Activated CD4-positive, alpha-beta T cell treated with anti-CD3 and anti-CD28 coated beads, Interleukin-2, amount 10 ng/mL, durations not matched to agents 7 days and 5 days (primary cell): ENCODE measurements at regions not wholly inside any gene's neighbourhood (a gene's known extent, or its start where the extent isn't known, plus 50 kb on each side); places are given as distances from the start of the nearest gene placed in this dataset.

ENCODE experiments used
- CTCF ChIA-PET: fragments of 350-600 bp; sonication (Branson Sonifier 250); formaldehyde crosslinking; loops from one replicate; lab custom pipeline; 2021; ENCODE audit warnings: antibody characterized with exemption; lab: Charles Lee
- POLR2A ChIA-PET: fragments of 350-600 bp; sonication (Branson Sonifier 250); formaldehyde crosslinking; loops from one replicate; lab custom pipeline; 2021; ENCODE audit warnings: antibody characterized with exemption; lab: Charles Lee
- DNase-seq: peaks from one replicate; pipeline ENCODE4 v3.0.0-alpha.2; 2020
- H3K27ac Mint-ChIP-seq: one replicate; pipeline ENCODE4 v1.8.0; 2021; ENCODE audit warnings: mild to moderate bottlenecking, moderate library complexity, mixed read lengths
- H3K27me3 Mint-ChIP-seq: one replicate; pipeline ENCODE4 v1.8.0; 2021; ENCODE audit warnings: mixed read lengths
- H3K36me3 Mint-ChIP-seq: one replicate; pipeline ENCODE4 v1.8.0; 2021; ENCODE audit warnings: low read depth, mixed read lengths
- H3K4me1 Mint-ChIP-seq: one replicate; pipeline ENCODE4 v1.8.0; 2021; ENCODE audit warnings: mixed read lengths
- H3K4me3 Mint-ChIP-seq: one replicate; pipeline ENCODE4 v1.8.0; 2021; ENCODE audit warnings: mild to moderate bottlenecking, moderate library complexity, mixed read lengths
- H3K9me3 Mint-ChIP-seq: one replicate; pipeline ENCODE4 v1.8.0; 2021; ENCODE audit warnings: mixed read lengths

DNA sequence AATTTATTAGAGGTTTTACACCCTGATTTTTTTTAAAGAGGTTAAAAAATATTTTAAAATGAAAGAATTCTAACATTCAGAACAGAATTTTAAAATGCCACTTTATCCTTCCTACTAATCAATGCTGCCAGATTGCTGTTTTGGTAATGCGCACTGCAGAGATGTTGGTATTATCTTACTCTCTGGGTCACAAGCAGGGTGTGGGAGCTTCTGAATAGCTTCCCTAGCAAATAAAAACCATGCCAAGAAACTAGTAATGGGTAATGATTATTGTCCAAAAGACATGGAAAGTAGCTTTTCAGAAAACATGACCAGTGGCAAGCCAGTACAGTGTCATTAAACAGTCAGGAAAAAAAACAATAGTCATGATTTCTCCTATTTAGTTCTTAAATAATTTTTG is 205.4 kb downstream of the TPBG start:
- CTCF ChIA-PET: no interaction called here
- H3K9me3 Mint-ChIP-seq: no peaks in the 10 kb centered on the region
- no peaks in the 10 kb centered on the region for H3K36me3 Mint-ChIP-seq

DNA sequence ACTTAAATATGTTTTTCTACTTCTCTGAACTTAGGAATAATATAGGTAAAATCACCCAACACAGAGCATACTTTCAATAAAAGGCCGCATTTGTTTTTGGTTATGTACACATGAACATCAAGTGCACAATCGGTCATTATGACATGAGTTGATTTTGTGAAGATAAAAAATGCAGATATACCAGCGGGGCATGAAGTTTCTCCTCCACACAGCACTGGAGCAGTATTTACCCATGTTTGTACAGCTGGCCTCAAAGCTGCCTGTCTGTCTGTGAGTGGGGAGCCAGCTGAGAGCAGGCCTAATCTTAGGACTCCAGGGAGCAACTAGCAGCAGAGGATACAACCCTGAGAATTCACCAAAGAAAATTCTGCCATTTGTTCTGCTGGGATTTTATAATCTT is 206.5 kb downstream of the TPBG start:
- ChIA-PET POLR2A (no interaction called here), CTCF (no interaction called here)
- H3K27me3 Mint-ChIP-seq: no peaks in the 10 kb centered on the region
- H3K4me1 Mint-ChIP-seq: no peaks in the 10 kb centered on the region
- no peak overlapping the region for H3K4me3 Mint-ChIP-seq
- no peak overlapping the region for H3K27ac Mint-ChIP-seq
- DNase-seq: no peak
- H3K9me3 Mint-ChIP-seq: no peaks in the 10 kb centered on the region
- H3K36me3 Mint-ChIP-seq: no peaks in the 10 kb centered on the region

More for the DNA sequence above, 205.4 kb downstream of the TPBG start:
- H3K27ac Mint-ChIP-seq: no peak overlapping the region
- no peak for DNase-seq
- H3K27me3 Mint-ChIP-seq: no peaks in the 10 kb centered on the region
- POLR2A ChIA-PET: no interaction called here
- H3K4me1 Mint-ChIP-seq: no peaks in the 10 kb centered on the region
- no peak overlapping the region for H3K4me3 Mint-ChIP-seq

DNA sequence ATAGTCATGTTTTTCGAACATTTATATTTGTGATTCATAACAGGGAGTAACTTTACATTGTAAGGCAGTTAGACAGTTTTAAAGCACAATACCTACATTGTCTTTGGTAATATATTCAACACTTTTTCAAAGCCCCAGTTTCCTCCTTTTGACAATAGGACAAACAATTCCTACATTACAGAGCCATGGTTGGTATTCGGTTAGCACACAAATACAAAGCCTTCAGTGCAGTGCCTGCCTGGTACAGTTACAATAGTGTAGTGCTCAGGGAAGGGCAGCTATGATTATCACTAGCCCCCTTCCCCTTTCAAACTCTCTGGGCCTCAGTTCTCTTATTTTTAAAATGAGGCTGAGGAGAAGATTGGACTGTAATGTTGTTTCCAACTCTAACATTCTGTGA is 207.8 kb downstream of the TPBG start:
- no peak overlapping the region for H3K4me3 Mint-ChIP-seq
- H3K4me1 Mint-ChIP-seq: no peaks in the 10 kb centered on the region
- ChIA-PET POLR2A (no interaction called here), CTCF (no interaction called here)
- no peaks in the 10 kb centered on the region for H3K27me3 Mint-ChIP-seq
- H3K27ac Mint-ChIP-seq: no peak overlapping the region
- no peaks in the 10 kb centered on the region for H3K9me3 Mint-ChIP-seq
- no peaks in the 10 kb centered on the region for H3K36me3 Mint-ChIP-seq
- no peak for DNase-seq

DNA sequence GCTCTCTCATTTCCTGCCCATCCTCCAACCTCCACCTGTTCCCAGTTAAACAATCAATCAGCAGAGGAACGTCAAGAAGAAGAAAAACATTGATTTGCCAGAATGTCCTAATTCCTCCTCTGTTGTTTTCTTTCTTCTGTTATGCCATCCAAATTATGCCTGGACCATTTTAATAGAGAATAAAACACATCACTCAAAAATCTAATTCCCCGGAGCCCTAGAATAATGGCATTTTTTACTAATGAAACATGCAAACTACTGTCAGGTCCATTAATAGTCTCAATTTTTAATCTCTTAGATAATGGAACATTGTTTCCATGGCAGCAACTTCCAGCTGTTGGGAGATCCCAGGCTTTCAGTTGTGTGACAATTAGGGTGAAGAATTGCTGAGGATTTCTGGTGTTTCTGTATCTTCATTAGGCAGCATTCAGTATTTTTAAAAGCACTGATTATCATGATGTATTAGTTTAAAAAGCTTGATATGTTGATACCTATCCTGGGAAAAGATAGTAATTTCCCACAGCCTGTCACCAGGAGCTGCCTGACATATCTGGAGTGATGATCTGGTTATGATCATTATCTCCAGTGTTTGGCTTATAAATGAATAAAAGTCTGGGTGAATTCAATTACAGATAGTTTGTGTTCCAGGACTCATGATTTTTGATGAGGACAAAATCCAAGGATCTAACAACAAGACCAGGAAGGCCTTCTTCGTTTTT is 209.8 kb downstream of the TPBG start:
- Mint-ChIP-seq H3K9me3 (no peaks in the 10 kb centered on the region), H3K4me1 (no peaks in the 10 kb centered on the region), H3K27ac (no peak overlapping the region), H3K27me3 (no peaks in the 10 kb centered on the region), H3K4me3 (no peak overlapping the region), H3K36me3 (no peaks in the 10 kb centered on the region)
- ChIA-PET CTCF (no interaction called here), POLR2A (no interaction called here)
- no peak for DNase-seq

DNA sequence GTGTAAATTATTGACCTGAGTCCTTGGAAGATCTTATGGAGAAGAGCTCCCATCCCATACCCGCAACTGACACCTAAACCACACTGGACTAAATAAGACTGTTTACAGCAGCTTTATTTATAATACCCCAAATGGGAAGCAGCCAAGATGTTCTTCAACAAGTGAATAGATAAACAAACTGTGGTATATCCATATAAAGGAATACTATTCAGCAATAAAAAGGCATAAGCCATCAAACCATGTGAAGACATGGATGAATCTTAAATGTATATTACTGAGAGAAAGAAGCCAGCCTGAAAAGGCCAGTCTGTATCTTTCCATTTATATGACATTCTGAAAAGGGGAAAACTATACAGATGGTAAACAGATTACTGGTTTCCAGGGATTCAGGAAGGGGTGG is 212.7 kb downstream of the TPBG start:
- no peaks in the 10 kb centered on the region for H3K9me3 Mint-ChIP-seq
- H3K4me1 Mint-ChIP-seq: no peaks in the 10 kb centered on the region
- H3K27ac Mint-ChIP-seq: no peak overlapping the region
- H3K4me3 Mint-ChIP-seq: no peak overlapping the region
- ChIA-PET CTCF (no interaction called here), POLR2A (no interaction called here)
- H3K27me3 Mint-ChIP-seq: no peaks in the 10 kb centered on the region
- no peak for DNase-seq
- no peaks in the 10 kb centered on the region for H3K36me3 Mint-ChIP-seq

DNA sequence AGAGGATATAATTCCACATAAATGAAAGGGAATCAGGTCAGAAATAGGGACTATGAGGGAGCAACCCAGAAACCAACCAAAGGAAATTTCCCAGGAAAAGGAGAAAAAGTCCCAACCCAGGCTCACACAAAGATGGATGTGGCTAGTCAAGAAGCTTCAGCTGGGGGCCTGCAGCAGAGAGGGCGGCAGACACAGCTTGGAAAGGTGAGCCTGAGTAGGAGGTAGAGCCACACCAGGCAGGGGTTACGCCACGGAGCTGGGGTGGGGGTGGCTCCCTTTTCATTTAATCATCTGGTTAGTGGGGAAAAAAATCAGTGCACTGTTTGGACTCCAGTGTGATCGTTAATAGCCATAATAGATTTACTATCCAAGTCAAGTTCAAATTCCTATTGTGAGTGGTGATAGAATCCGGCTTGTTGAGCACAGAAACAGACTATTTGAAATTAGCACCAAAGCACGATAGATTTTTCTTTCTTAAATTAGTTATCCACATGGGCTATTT is 220.6 kb downstream of the TPBG start:
- no peak overlapping the region for H3K4me3 Mint-ChIP-seq
- POLR2A ChIA-PET: no interaction called here
- H3K27me3 Mint-ChIP-seq: no peaks in the 10 kb centered on the region
- CTCF ChIA-PET: no interaction called here
- H3K27ac Mint-ChIP-seq: no peak overlapping the region
- no peaks in the 10 kb centered on the region for H3K36me3 Mint-ChIP-seq
- no peak for DNase-seq
- H3K9me3 Mint-ChIP-seq: no peaks in the 10 kb centered on the region
- no peaks in the 10 kb centered on the region for H3K4me1 Mint-ChIP-seq

DNA sequence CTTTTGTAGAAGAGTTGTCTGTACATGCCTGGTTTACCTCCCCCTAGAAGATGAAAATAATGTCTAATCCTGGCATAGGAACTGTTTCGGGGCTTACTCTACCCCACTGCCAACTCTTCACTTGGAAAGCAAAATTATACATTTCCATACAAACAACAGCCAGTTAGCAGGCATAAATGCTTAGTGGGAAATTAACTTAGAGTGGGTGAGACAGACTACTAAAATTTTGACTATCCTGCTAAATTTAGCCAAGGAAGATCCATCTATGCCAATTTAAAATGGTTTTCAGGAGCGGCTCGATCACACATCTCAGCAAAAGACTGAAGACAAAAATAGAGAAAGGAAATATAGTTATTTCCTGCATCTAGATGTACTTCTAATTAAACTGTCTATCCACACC is 221.2 kb downstream of the TPBG start:
- ChIA-PET POLR2A (no interaction called here), CTCF (no interaction called here)
- H3K9me3 Mint-ChIP-seq: no peaks in the 10 kb centered on the region
- no peak for DNase-seq
- no peaks in the 10 kb centered on the region for H3K27me3 Mint-ChIP-seq
- H3K27ac Mint-ChIP-seq: no peak overlapping the region
- H3K4me1 Mint-ChIP-seq: no peaks in the 10 kb centered on the region
- H3K4me3 Mint-ChIP-seq: no peak overlapping the region
- no peaks in the 10 kb centered on the region for H3K36me3 Mint-ChIP-seq

DNA sequence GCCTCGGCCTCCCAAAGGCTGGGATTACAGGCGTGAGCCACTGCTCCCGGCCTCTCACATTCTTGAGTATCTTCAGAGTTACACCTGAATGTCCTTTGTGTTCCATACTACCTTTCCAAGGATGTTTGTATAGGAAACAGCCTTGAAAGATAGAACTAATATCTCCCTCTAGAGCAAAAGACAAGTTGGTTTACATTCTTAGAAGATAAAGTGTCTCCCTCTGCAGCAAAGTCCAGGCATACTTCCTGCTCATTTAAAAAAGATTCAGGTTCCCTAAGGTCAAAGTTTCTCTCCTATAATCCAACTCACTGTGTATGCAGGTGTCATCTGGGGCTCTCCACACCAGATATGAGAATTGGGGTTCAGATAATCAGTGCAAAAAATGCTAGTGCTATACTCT is 224.4 kb downstream of the TPBG start:
- Mint-ChIP-seq H3K9me3 (no peaks in the 10 kb centered on the region), H3K36me3 (no peaks in the 10 kb centered on the region), H3K27ac (no peak overlapping the region), H3K27me3 (no peaks in the 10 kb centered on the region), H3K4me1 (no peaks in the 10 kb centered on the region), H3K4me3 (no peak overlapping the region)
- DNase-seq: no peak
- POLR2A ChIA-PET: no interaction called here
- CTCF ChIA-PET: no interaction called here

DNA sequence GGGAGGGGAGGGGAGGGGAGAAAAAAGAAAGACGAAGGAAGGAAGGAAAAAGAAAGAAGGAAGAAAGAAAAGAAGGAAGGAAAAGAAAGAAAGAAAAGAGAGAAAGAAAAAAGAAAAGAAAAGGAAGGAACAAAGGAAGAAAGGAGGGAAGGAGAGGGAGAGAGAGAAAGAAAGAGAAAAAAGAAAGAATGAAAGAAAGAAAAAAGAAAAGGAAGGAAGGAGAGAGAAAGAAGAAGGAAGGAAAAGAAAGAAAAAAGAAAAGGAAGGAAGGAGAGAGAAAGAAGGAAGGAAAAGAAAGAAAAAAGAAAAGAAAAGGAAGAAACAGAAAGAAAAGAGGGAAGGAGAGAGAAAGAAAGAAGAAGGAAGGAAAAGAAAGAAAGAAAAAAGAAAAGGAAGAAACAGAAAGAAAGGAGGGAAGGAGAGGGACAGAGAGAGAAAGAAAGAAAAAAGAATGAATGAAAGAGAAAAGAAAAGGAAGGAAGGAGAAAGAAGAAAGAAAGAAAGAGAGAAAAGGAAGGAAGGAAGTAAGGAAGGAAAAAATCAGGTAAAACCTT is 225.3 kb downstream of the TPBG start:
- no peaks in the 10 kb centered on the region for H3K36me3 Mint-ChIP-seq
- H3K4me1 Mint-ChIP-seq: no peaks in the 10 kb centered on the region
- ChIA-PET POLR2A (no interaction called here), CTCF (no interaction called here)
- DNase-seq: no peak
- H3K27ac Mint-ChIP-seq: no peak overlapping the region
- H3K27me3 Mint-ChIP-seq: no peaks in the 10 kb centered on the region
- no peak overlapping the region for H3K4me3 Mint-ChIP-seq
- no peaks in the 10 kb centered on the region for H3K9me3 Mint-ChIP-seq

DNA sequence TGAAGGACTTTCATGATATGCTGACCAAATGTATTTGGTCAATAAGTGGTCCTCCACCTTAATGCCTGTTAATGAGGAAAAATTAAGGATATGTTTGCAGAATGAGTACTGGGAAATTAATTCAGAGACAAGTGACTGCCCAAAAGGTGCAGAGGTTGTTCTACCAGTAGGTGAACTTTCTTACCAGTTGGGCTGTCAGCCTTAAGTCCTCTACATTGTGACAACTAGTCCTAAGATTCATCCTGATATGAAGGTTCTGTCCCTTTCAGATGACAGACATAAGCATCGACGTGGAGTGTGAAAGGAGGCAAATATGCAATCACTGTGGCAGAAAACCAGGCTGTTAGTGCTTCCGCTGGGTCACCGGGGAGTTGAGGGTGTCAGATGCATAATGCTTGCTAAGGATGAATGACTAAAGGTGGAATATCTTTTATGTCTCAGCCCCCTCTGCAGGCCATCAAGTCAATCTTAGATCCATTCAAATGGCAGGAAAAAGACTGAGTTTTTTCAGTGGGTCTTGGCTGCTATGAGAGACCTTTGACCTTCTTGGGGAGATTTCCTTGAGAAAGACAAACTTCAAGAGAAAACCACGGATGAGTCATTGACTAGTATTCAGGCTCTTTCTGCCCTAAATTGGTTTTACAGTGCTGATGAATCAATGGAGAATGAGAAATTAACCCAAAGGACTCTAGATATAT is 226.0 kb downstream of the TPBG start:
- no peak overlapping the region for H3K27ac Mint-ChIP-seq
- no peak overlapping the region for H3K4me3 Mint-ChIP-seq
- no peak for DNase-seq
- H3K9me3 Mint-ChIP-seq: no peaks in the 10 kb centered on the region
- H3K27me3 Mint-ChIP-seq: no peaks in the 10 kb centered on the region
- POLR2A ChIA-PET: no interaction called here
- H3K4me1 Mint-ChIP-seq: no peaks in the 10 kb centered on the region
- CTCF ChIA-PET: no interaction called here
- H3K36me3 Mint-ChIP-seq: no peaks in the 10 kb centered on the region

DNA sequence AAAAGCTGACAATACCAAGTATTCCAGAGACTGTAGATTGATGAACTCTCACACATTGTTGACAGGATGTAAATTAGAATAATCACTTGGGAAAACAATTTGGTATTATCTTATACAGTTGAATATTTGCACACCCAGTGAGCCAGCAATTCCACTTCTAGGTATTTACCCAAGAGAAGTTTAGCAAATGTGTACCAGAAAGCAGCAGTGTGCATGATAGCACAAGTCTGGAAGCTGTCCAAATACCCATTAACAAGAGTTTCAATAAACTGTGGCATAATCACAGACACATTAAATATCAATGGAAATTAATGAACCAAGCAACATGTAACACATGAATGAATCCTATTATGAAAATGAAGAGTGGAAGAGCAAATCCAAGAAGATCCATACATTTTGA is 233.6 kb downstream of the TPBG start:
- Mint-ChIP-seq H3K9me3 (no peaks in the 10 kb centered on the region), H3K4me1 (no peaks in the 10 kb centered on the region), H3K27me3 (no peaks in the 10 kb centered on the region), H3K27ac (no peak overlapping the region), H3K36me3 (no peaks in the 10 kb centered on the region), H3K4me3 (no peak overlapping the region)
- ChIA-PET CTCF (no interaction called here), POLR2A (no interaction called here)
- DNase-seq: no peak

DNA sequence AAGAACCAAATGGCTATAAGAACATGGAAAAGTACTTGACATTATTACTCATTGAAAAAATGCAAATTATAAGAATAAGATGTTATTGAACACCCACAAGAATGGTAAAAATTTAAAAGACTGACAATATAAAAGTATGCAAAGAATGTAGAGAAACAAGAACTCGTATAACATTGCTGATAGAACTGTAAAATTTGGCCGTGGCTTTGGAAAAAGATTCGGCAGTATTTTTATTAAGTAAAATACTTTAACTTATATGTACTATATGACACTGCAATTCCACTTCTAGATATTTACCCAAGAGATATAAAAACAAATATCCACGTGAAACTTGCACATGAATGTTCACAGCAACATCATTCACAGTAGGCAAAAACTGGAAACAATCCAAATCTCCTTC is 239.2 kb downstream of the TPBG start:
- H3K9me3 Mint-ChIP-seq: no peaks in the 10 kb centered on the region
- H3K4me1 Mint-ChIP-seq: no peaks in the 10 kb centered on the region
- no peak overlapping the region for H3K4me3 Mint-ChIP-seq
- no peaks in the 10 kb centered on the region for H3K27me3 Mint-ChIP-seq
- ChIA-PET CTCF (no interaction called here), POLR2A (no interaction called here)
- no peak overlapping the region for H3K27ac Mint-ChIP-seq
- H3K36me3 Mint-ChIP-seq: no peaks in the 10 kb centered on the region
- DNase-seq: no peak

DNA sequence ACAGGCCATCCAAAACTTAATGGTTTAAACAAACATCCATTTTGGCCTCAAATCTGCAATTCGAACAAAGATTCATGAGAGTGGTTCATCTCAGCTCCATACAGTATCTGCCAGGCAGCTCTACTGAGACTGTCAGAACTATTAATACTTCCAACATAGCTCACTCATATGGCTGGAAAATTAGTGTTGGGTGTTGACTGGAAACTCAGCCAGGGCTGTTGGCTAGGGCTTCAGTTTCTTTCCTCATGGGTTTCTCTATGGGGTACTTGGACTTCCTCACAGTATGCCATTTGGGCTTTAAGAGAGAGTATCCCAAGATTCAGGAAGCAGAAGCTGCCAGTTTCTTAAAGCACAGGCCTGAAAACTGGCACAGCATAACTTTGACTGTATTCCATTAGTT is 240.3 kb downstream of the TPBG start:
- no peaks in the 10 kb centered on the region for H3K36me3 Mint-ChIP-seq
- H3K4me1 Mint-ChIP-seq: no peaks in the 10 kb centered on the region
- H3K4me3 Mint-ChIP-seq: no peak overlapping the region
- ChIA-PET CTCF (no interaction called here), POLR2A (no interaction called here)
- DNase-seq: no peak
- no peaks in the 10 kb centered on the region for H3K27me3 Mint-ChIP-seq
- no peaks in the 10 kb centered on the region for H3K9me3 Mint-ChIP-seq
- H3K27ac Mint-ChIP-seq: no peak overlapping the region
